ENCODE measurements at regions not wholly inside any gene's neighbourhood (a gene's known extent, or its start where the extent isn't known, plus 50 kb on each side); places are given as distances from the start of the nearest gene placed in this dataset.
"Not testable (repeated sequence)": the region's sequence is repeated elsewhere in the genome, so short reads cannot be mapped to it uniquely, and the experiment has no call there.

- no peaks in the 10 kb centered on the region for H3K9me3 ChIP-seq
- no peak for DNase-seq (ENCODE audit: low spot score)
- intact Hi-C loops (cut with DNase I) = no loop called here
- H3K36me3 ChIP-seq = no peaks in the 10 kb centered on the region
- H3K27ac ChIP-seq = no peak overlapping the region
- H3K4me1 ChIP-seq (replicated peaks) = no peaks in the 10 kb centered on the region
- no peaks in the 10 kb centered on the region for H3K27me3 ChIP-seq (replicated peaks; ENCODE audit: insufficient read depth)
- H3K4me3 ChIP-seq = no peak overlapping the region
- 77% methylated on average over 1 of the region's 1 CpG for WGBS
- TF ChIP-seq CTCF (IDR thresholded peaks at IDR 0.05) (no peak), POLR2A (IDR thresholded peaks at IDR 0.05) (no peak), POLR2AphosphoS5 (IDR thresholded peaks at IDR 0.05) (no peak)
Observed at GRCh38 chr11:93907901-93908300, 57.5 kb upstream of the VSTM5 start.

- 37% methylated on average over 2 of the region's 2 CpGs for WGBS
- Histone ChIP-seq H3K4me1 (replicated peaks) (no peaks in the 10 kb centered on the region), H3K27ac (no peak overlapping the region), H3K9me3 (no peaks in the 10 kb centered on the region), H3K36me3 (no peaks in the 10 kb centered on the region), H3K4me3 (no peak overlapping the region), H3K27me3 (replicated peaks; ENCODE audit: insufficient read depth) (no peaks in the 10 kb centered on the region)
- TF ChIP-seq POLR2AphosphoS5 (IDR thresholded peaks at IDR 0.05) (no peak), CTCF (IDR thresholded peaks at IDR 0.05) (no peak), POLR2A (IDR thresholded peaks at IDR 0.05) (no peak)
- intact Hi-C loops (cut with DNase I) = no loop called here
- no peak for DNase-seq (ENCODE audit: low spot score)
Observed at GRCh38 chr11:93908689-93909088, 58.3 kb upstream of the VSTM5 start.

- Histone ChIP-seq H3K4me1 (replicated peaks) (no peaks in the 10 kb centered on the region), H3K27me3 (replicated peaks; ENCODE audit: insufficient read depth) (no peaks in the 10 kb centered on the region), H3K4me3 (no peak overlapping the region), H3K27ac (no peak overlapping the region), H3K36me3 (no peaks in the 10 kb centered on the region), H3K9me3 (no peaks in the 10 kb centered on the region)
- intact Hi-C loops (cut with DNase I) = no loop called here
- DNase-seq (ENCODE audit: low spot score) = no peak
- 62% methylated on average over 5 of the region's 5 CpGs for WGBS
- no peak for TF ChIP-seq POLR2AphosphoS5 (IDR thresholded peaks at IDR 0.05)
- TF ChIP-seq CTCF (IDR thresholded peaks at IDR 0.05) = no peak
- TF ChIP-seq POLR2A (IDR thresholded peaks at IDR 0.05) = no peak
Observed at GRCh38 chr11:93917673-93918072, 67.3 kb upstream of the VSTM5 start.

- TF ChIP-seq CTCF (IDR thresholded peaks at IDR 0.05) = peak in 2 of 4 experiments; percentile 27 to 31
- no peak for TF ChIP-seq POLR2A (IDR thresholded peaks at IDR 0.05)
- TF ChIP-seq POLR2AphosphoS5 (IDR thresholded peaks at IDR 0.05) = no peak
- no peak for DNase-seq (ENCODE audit: low spot score)
- H3K36me3 ChIP-seq = no peaks in the 10 kb centered on the region
- no peaks in the 10 kb centered on the region for H3K4me1 ChIP-seq (replicated peaks)
- H3K4me3 ChIP-seq = no peak overlapping the region
- H3K27me3 ChIP-seq (replicated peaks; ENCODE audit: insufficient read depth) = no peaks in the 10 kb centered on the region
- no peaks in the 10 kb centered on the region for H3K9me3 ChIP-seq
- H3K27ac ChIP-seq = no peak overlapping the region
- WGBS = 48% methylated on average over 7 of the region's 7 CpGs
- intact Hi-C loops (cut with DNase I) = no loop called here
Observed at GRCh38 chr11:93921695-93922468, 71.5 kb upstream of the VSTM5 start.

GRCh38 chr11:93922830-93923229, 72.4 kb upstream of the VSTM5 start:
- no peaks in the 10 kb centered on the region for H3K9me3 ChIP-seq
- no peak overlapping the region for H3K27ac ChIP-seq
- H3K27me3 ChIP-seq (replicated peaks; ENCODE audit: insufficient read depth) = no peaks in the 10 kb centered on the region
- no peaks in the 10 kb centered on the region for H3K36me3 ChIP-seq
- WGBS = 49% methylated on average over 4 of the region's 4 CpGs
- no peak for DNase-seq (ENCODE audit: low spot score)
- TF ChIP-seq CTCF (IDR thresholded peaks at IDR 0.05) = no peak
- no peaks in the 10 kb centered on the region for H3K4me1 ChIP-seq (replicated peaks)
- H3K4me3 ChIP-seq = no peak overlapping the region
- intact Hi-C loops (cut with DNase I) = no loop called here

- H3K27me3 ChIP-seq (replicated peaks; ENCODE audit: insufficient read depth); H3K36me3 ChIP-seq; DNase-seq (ENCODE audit: low spot score); H3K9me3 ChIP-seq; H3K27ac ChIP-seq; intact Hi-C loops (cut with DNase I); H3K4me3 ChIP-seq; H3K4me1 ChIP-seq (replicated peaks): not testable (repeated sequence)
- WGBS = 93% methylated on average over 2 of the region's 2 CpGs
Observed at GRCh38 chr11:93926099-93926498, 75.7 kb upstream of the VSTM5 start.

Measured in prostate gland (tissue), 2 donors.